Stomach (tissue), 8 donors: ENCODE measurements at regions not wholly inside any gene's neighbourhood (a gene's known extent, or its start where the extent isn't known, plus 50 kb on each side); places are given as distances from the start of the nearest gene placed in this dataset.

ENCODE experiments used
- DNase-seq, 2 donors: peaks; one replicate each; pipeline versions ENCODE4 v3.0.0 to v3.0.0-alpha.2; 2013 to 2019
- H3K27ac ChIP-seq, 5 donors: fragments of 200-600 bp in 4 of 5; sonication (generic) in 4 of 5; one replicate each; pipeline ENCODE4 v1.5.1; 2013 to 2019; ENCODE audit warnings: mild to moderate bottlenecking in 1 of 5, moderate library complexity in 1 of 5
- H3K27me3 ChIP-seq, 3 donors: fragments of 200-600 bp; sonication (generic); one replicate each; pipeline ENCODE4 v1.5.1; 2017 to 2019; ENCODE audit warnings: mixed run types in 1 of 3
- H3K36me3 ChIP-seq, 4 donors: fragments of 200-600 bp; sonication (generic); 1 replicate in 3 of 4; 2 replicates in 1 of 4; pipeline ENCODE4 v1.5.1; 2016 to 2019
- H3K4me1 ChIP-seq, 4 donors: fragments of 200-600 bp; sonication (generic); one replicate each; pipeline ENCODE4 v1.5.1; 2016 to 2019
- H3K4me3 ChIP-seq, 4 donors: fragments of 200-600 bp; sonication (generic) in 3 of 4; one replicate each; pipeline ENCODE4 v1.5.1; 2016 to 2019; ENCODE audit warnings: mild to moderate bottlenecking in 1 of 4
- H3K9me3 ChIP-seq, 4 donors: fragments of 200-600 bp; sonication (generic); one replicate each; pipeline ENCODE4 v1.5.1; 2016 to 2019
- EP300 ChIP-seq: sonication (generic); formaldehyde crosslinking; IDR thresholded peaks from one replicate; pipeline ENCODE4 v1.6.1; 2017; ENCODE audit warnings: antibody characterized with exemption
- POLR2A ChIP-seq, 4 donors: fragments of 450-650 bp; IDR thresholded peaks; one replicate each; pipeline ENCODE4 v1.6.1; 2016; ENCODE audit warnings: antibody characterized with exemption in 4 of 4, control low read depth in 2 of 4, mild to moderate bottlenecking in 1 of 4, moderate library complexity in 1 of 4
- POLR2AphosphoS5 ChIP-seq, 3 donors: sonication (generic); formaldehyde crosslinking; IDR thresholded peaks; one replicate each; pipeline ENCODE4 v1.6.1; 2016; ENCODE audit warnings: antibody characterized with exemption in 3 of 3
- WGBS, 5 donors: extraction: QIAGEN DNeasy Blood & Tissue Kit in 3 of 5; methylation state at CpG; one replicate each; pipeline versions ENCODE4 v1.1.5 to v1.1.7; 2013 to 2018; 5-methylcytosine and 5-hydroxymethylcytosine counted together
- intact Hi-C: fragments of 100-400 bp; cut with DNase I; formaldehyde crosslinking; loops from one replicate; pipeline ENCODE4 v1.15.1; 2023; ENCODE audit warnings: low total_unique reads
- TF ChIP-seq, protein P1 (sequence below), 7 experiments: fragments of 450-650 bp in 4 of 7; fragments of 200-600 bp in 3 of 7; sonication (generic) in 3 of 7; IDR thresholded peaks; one replicate each; pipeline ENCODE4 v1.5.1; 2016 to 2019; ENCODE audit warnings: antibody characterized with exemption in 7 of 7, control low read depth in 2 of 7, mild to moderate bottlenecking in 1 of 7
- donor health status: healthy with polysubstance abuse.
- donor health status: Bipolar disorder and iron deficiency.
- donor health status: healthy.

DNA sequence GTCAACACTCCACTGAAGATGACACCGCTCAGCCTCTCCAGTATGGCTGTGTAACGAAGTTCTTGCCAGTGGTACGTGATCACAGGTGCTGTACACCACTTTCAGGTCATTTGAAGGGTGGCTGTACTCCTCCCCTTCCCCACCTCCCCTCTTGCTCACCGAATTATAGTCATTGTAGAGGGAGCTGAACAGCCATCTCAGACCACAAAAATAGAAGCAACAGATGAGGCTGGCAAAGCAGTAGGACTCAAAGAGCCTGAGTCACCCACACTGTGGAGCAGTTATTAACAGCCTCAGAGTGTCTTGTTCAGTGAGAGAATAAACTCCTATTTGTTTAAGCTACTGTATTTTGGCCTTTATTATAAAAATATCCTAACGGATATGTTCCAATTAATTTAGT is 192.5 kb upstream of the MCHR2 start:
- Histone ChIP-seq H3K27ac (no peak overlapping the region), H3K4me1 (no peaks in the 10 kb centered on the region), H3K9me3 (no peaks in the 10 kb centered on the region), H3K27me3 (no peaks in the 10 kb centered on the region), H3K36me3 (no peaks in the 10 kb centered on the region), H3K4me3 (no peak overlapping the region)
- 80 to 86% (median 83%) methylated on average over 5 of the region's 5 CpGs for WGBS, 5 donors
- no peak for TF ChIP-seq POLR2A (IDR thresholded peaks at IDR 0.05)
- no peak for TF ChIP-seq EP300
- TF ChIP-seq, protein P1, sequence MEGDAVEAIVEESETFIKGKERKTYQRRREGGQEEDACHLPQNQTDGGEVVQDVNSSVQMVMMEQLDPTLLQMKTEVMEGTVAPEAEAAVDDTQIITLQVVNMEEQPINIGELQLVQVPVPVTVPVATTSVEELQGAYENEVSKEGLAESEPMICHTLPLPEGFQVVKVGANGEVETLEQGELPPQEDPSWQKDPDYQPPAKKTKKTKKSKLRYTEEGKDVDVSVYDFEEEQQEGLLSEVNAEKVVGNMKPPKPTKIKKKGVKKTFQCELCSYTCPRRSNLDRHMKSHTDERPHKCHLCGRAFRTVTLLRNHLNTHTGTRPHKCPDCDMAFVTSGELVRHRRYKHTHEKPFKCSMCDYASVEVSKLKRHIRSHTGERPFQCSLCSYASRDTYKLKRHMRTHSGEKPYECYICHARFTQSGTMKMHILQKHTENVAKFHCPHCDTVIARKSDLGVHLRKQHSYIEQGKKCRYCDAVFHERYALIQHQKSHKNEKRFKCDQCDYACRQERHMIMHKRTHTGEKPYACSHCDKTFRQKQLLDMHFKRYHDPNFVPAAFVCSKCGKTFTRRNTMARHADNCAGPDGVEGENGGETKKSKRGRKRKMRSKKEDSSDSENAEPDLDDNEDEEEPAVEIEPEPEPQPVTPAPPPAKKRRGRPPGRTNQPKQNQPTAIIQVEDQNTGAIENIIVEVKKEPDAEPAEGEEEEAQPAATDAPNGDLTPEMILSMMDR (IDR thresholded peaks at IDR 0.05) = no peak
- no peak for TF ChIP-seq POLR2AphosphoS5 (IDR thresholded peaks at IDR 0.05)
- no peak for DNase-seq
- intact Hi-C loops = no loop called here

DNA sequence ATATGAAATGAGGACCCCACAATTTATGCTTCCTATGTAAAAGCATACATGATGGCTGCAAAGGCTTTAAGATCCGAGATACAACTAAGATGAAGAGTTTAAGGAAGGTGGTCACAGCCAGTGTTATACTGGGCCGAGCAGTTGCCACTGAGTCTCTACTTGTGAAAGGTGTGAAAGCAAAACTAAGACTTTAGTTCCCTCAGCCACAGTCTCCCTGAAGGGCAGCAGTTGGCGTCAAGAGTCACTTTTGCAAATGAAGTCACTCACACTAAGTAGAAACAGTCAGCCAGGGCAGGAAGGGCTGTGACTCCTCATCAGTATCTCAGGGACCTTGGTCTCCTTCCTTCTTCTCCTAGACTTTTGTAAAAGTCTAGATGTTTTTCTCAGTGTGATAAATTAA is 191.6 kb upstream of the MCHR2 start:
- no peaks in the 10 kb centered on the region for H3K9me3 ChIP-seq

DNA sequence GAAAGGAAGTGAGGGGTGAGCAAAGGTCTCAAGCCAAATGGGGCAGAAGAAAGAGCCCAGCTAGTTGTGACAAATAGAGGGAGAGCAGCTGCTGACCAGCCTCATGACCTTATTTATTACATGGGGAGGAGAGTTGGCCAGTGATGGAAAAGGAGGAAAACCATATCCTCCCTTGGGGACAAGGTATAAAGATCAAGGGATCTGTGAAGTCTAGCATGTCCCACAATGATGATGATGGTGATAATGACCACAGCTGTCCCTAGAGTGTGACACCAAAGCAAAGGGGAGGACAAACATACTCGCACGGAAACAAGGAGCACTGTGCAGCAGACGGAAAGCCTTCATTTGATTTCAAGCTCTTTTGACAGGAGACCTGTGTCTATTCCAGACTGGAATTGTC is 190.4 kb upstream of the MCHR2 start:
- H3K27ac ChIP-seq = no peak overlapping the region
- H3K4me1 ChIP-seq = no peaks in the 10 kb centered on the region
- no peak for TF ChIP-seq EP300
- TF ChIP-seq POLR2AphosphoS5 (IDR thresholded peaks at IDR 0.05) = no peak
- no peak for TF ChIP-seq POLR2A (IDR thresholded peaks at IDR 0.05)
- TF ChIP-seq, protein P1 (IDR thresholded peaks at IDR 0.05) = no peak
- H3K4me3 ChIP-seq = no peak overlapping the region
- no peaks in the 10 kb centered on the region for H3K27me3 ChIP-seq
- DNase-seq = no peak
- no peaks in the 10 kb centered on the region for H3K36me3 ChIP-seq
- intact Hi-C loops = no loop called here
- H3K9me3 ChIP-seq = no peaks in the 10 kb centered on the region
- 67 to 88% (median 85%) methylated on average over 3 of the region's 3 CpGs for WGBS, 5 donors

More for the DNA sequence above, 191.6 kb upstream of the MCHR2 start:
- intact Hi-C loops = no loop called here
- H3K27ac ChIP-seq = no peak overlapping the region
- no peaks in the 10 kb centered on the region for H3K36me3 ChIP-seq
- no peaks in the 10 kb centered on the region for H3K27me3 ChIP-seq
- WGBS, 5 donors = 63 to 71% (median 68%) methylated on average over 3 of the region's 3 CpGs
- no peaks in the 10 kb centered on the region for H3K4me1 ChIP-seq
- no peak overlapping the region for H3K4me3 ChIP-seq
- DNase-seq = no peak
- no peak for TF ChIP-seq POLR2AphosphoS5 (IDR thresholded peaks at IDR 0.05)
- TF ChIP-seq POLR2A (IDR thresholded peaks at IDR 0.05) = no peak
- TF ChIP-seq EP300 = no peak
- TF ChIP-seq, protein P1 (IDR thresholded peaks at IDR 0.05) = no peak

DNA sequence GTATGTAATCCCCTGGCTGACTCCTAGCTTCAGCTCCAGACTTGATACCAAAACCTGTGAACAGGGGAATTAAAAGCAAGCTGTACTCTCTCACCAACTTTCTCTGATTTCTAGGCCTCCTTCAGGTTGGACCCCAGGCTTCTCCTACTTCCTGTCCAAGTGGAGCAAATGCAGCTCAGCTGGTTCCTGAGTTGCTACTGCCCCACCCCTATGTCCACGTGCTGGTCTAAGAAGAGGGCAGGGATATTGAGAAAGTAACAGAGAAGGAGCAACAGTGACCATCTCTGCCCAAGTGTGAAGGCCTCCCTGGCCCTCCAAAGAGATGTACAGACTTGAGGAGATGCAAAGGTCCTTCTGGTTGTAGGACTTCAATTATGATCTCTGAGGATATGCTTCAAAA is 188.3 kb upstream of the MCHR2 start:
- intact Hi-C loops = no loop called here
- no peaks in the 10 kb centered on the region for H3K36me3 ChIP-seq
- H3K9me3 ChIP-seq = no peaks in the 10 kb centered on the region
- DNase-seq = no peak
- 5 to 31% (median 10%) methylated on average over 1 of the region's 1 CpG for WGBS, 5 donors
- no peak for TF ChIP-seq POLR2AphosphoS5 (IDR thresholded peaks at IDR 0.05)
- no peak for TF ChIP-seq EP300
- TF ChIP-seq, protein P1 (IDR thresholded peaks at IDR 0.05) = no peak
- no peak for TF ChIP-seq POLR2A (IDR thresholded peaks at IDR 0.05)
- H3K27ac ChIP-seq = no peak overlapping the region
- H3K4me3 ChIP-seq = no peak overlapping the region
- H3K4me1 ChIP-seq = no peaks in the 10 kb centered on the region
- no peaks in the 10 kb centered on the region for H3K27me3 ChIP-seq
